ENCODE measurements at regions not wholly inside any gene's neighbourhood (a gene's known extent, or its start where the extent isn't known, plus 50 kb on each side); places are given as distances from the start of the nearest gene placed in this dataset.

DNA sequence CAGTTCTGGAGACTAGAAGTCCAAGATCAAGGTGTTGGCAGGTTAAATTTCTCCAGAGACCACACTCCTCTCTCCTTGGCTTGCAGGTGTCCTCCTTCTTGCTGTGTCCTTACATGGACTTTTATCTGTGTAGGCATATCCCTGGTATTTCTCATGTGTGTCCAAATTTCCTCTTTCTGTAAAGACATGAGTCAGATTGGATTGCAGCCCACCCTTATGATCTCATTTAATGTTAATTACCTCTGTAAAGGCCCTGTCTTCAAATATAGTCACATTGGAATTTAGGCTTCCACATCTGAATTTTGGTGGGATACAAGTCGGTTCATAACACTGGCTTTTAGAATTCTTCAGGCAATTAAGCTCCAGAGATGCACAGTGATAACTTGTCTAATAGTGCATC is 322.2 kb upstream of the GRIA1 start:
- TF ChIP-seq, protein P1, sequence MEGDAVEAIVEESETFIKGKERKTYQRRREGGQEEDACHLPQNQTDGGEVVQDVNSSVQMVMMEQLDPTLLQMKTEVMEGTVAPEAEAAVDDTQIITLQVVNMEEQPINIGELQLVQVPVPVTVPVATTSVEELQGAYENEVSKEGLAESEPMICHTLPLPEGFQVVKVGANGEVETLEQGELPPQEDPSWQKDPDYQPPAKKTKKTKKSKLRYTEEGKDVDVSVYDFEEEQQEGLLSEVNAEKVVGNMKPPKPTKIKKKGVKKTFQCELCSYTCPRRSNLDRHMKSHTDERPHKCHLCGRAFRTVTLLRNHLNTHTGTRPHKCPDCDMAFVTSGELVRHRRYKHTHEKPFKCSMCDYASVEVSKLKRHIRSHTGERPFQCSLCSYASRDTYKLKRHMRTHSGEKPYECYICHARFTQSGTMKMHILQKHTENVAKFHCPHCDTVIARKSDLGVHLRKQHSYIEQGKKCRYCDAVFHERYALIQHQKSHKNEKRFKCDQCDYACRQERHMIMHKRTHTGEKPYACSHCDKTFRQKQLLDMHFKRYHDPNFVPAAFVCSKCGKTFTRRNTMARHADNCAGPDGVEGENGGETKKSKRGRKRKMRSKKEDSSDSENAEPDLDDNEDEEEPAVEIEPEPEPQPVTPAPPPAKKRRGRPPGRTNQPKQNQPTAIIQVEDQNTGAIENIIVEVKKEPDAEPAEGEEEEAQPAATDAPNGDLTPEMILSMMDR (IDR thresholded peaks at IDR 0.05), result no peak
- TF ChIP-seq POLR2A (IDR thresholded peaks at IDR 0.05), result no peak

All from right lobe of liver (tissue), 4 donors.